Stimulated activated CD4-positive, alpha-beta T cell treated with anti-CD3 and anti-CD28 coated beads, Interleukin-1b, Interleukin-23, amount 100 ng/mL, for 4 hours (primary cell): ENCODE measurements at regions not wholly inside any gene's neighbourhood (a gene's known extent, or its start where the extent isn't known, plus 50 kb on each side); places are given as distances from the start of the nearest gene placed in this dataset.
"Not testable (repeated sequence)": the region's sequence is repeated elsewhere in the genome, so short reads cannot be mapped to it uniquely, and the experiment has no call there.

ENCODE experiments used
- DNase-seq, 2 donors: peaks; one replicate each; pipeline ENCODE4 v3.0.0-alpha.2; 2020; ENCODE audit warnings: low read depth in 2 of 2

GRCh38 chr21:25531538-25532250 lies 75.6 kb downstream of the MRPL39 start:
- not testable (repeated sequence) for DNase-seq

- no peak for DNase-seq
These were observed 78.8 kb downstream of the MRPL39 start for GRCh38 chr21:25528515-25528914.

GRCh38 chr21:25518491-25518911 lies 88.8 kb downstream of the MRPL39 start:
- DNase-seq, result no peak

- no peak for DNase-seq
These were observed 91.5 kb downstream of the MRPL39 start for GRCh38 chr21:25515484-25516405.

GRCh38 chr21:25513810-25514209 lies 93.5 kb downstream of the MRPL39 start:
- DNase-seq, result no peak

GRCh38 chr21:25512095-25513081 lies 94.9 kb downstream of the MRPL39 start:
- DNase-seq, result no peak

- DNase-seq, result no peak
These were observed 97.4 kb downstream of the MRPL39 start for GRCh38 chr21:25509862-25510261.

- DNase-seq, result no peak
These were observed 98.9 kb downstream of the MRPL39 start for GRCh38 chr21:25508364-25508763.

GRCh38 chr21:25507522-25507921 lies 99.8 kb downstream of the MRPL39 start:
- DNase-seq, result no peak

GRCh38 chr21:25506887-25507286 lies 100.4 kb downstream of the MRPL39 start:
- DNase-seq, result no peak

GRCh38 chr21:25506261-25506660 lies 101.0 kb downstream of the MRPL39 start:
- no peak for DNase-seq

- DNase-seq, result no peak
These were observed 103.3 kb downstream of the MRPL39 start for GRCh38 chr21:25503981-25504380.

- DNase-seq, result peak; percentile 21 to 28
These were observed 105.2 kb downstream of the MRPL39 start for GRCh38 chr21:25501996-25502665.

GRCh38 chr21:25501462-25501861 lies 105.8 kb downstream of the MRPL39 start:
- no peak for DNase-seq

GRCh38 chr21:25500598-25500997 lies 106.7 kb downstream of the MRPL39 start:
- DNase-seq, result no peak

- no peak for DNase-seq
These were observed 110.3 kb downstream of the MRPL39 start for GRCh38 chr21:25496825-25497482.

- DNase-seq, result no peak
These were observed 112.5 kb downstream of the MRPL39 start for GRCh38 chr21:25494804-25495203.

GRCh38 chr21:25493722-25494121 lies 113.6 kb downstream of the MRPL39 start:
- no peak for DNase-seq

GRCh38 chr21:25491267-25491666 lies 116.0 kb downstream of the MRPL39 start:
- DNase-seq, result no peak

- no peak for DNase-seq
These were observed 116.5 kb downstream of the MRPL39 start for GRCh38 chr21:25490742-25491141.

GRCh38 chr21:25489673-25490072 lies 117.6 kb downstream of the MRPL39 start:
- DNase-seq, result no peak
